ENCODE measurements at regions not wholly inside any gene's neighbourhood (a gene's known extent, or its start where the extent isn't known, plus 50 kb on each side); places are given as distances from the start of the nearest gene placed in this dataset.

DNA sequence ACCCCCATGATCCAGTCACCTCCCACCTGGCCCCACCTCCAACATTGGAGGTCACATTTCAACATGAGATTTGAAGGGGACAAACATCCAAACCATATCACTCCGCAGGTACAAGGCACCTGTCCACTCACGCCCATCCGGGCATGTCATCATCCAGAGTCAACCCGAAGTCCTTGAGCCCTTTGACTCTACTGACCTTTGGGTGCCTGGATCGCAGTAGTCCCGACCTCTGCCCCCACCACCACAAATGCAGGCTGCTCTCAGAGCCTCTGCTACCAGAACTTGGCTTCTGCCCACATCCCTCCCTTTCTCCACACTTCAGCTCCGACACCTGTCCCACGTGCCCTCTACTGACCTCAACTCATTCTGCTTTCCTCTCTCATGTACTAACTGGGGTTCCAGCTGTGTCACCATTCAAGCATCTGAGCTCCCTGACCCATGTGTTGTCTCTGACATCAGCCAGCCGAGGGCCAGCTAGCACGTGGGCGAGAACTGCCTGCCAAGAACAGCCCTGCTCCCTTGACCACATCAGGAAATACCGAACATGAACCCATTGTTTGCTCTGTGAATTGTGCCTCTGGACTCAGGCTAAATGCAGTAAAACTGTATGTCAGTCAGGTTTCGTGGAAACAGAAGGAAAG, 498.3 kb upstream of the SULF2 start:
- TF ChIP-seq, protein P1, sequence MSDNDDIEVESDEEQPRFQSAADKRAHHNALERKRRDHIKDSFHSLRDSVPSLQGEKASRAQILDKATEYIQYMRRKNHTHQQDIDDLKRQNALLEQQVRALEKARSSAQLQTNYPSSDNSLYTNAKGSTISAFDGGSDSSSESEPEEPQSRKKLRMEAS (IDR thresholded peaks at IDR 0.05), result peak; percentile 48; the same call in 1 of the 2 replicates
- TF ChIP-seq, protein P2, sequence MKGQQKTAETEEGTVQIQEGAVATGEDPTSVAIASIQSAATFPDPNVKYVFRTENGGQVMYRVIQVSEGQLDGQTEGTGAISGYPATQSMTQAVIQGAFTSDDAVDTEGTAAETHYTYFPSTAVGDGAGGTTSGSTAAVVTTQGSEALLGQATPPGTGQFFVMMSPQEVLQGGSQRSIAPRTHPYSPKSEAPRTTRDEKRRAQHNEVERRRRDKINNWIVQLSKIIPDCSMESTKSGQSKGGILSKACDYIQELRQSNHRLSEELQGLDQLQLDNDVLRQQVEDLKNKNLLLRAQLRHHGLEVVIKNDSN (IDR thresholded peaks at IDR 0.05), result no peak
- no peak for TF ChIP-seq TCF12 (IDR thresholded peaks at IDR 0.05; ENCODE audit: low read depth)
- TF ChIP-seq RAD21 (IDR thresholded peaks at IDR 0.05; ENCODE audit: low read depth), result no peak

DNA sequence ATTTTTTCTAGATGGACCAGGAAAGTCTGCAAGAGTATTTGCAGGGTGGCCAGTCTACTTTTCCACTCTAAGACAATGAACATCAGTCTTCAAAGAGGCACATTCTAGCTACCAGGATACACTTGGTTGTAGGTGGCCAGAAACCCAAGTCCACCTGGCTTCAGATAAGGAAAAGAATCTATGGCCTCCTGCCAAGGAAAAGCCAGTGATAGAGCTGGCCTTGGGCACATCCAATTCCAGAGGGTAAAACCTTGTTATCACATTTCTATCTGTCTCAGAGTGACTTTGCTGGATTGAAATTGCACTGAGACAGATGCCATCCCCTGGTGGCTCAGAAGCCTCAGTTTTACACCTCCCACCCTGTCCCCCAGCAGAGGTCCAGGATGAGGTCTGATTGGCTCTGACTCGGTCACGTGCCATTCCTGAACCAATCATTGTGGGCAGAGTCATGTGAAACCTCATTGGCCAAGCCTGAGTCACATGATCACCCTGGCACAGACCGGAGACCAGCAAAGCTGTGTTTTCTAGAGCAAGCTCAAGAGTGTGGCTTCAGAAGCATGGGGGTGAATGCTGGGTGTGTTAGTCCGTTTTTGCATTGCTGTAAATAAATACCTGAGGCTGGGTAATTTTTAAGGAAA, 497.4 kb upstream of the SULF2 start:
- no peak for TF ChIP-seq TEAD4 (IDR thresholded peaks at IDR 0.05)
- TF ChIP-seq, protein P2 (IDR thresholded peaks at IDR 0.05), result peak; percentile 80

DNA sequence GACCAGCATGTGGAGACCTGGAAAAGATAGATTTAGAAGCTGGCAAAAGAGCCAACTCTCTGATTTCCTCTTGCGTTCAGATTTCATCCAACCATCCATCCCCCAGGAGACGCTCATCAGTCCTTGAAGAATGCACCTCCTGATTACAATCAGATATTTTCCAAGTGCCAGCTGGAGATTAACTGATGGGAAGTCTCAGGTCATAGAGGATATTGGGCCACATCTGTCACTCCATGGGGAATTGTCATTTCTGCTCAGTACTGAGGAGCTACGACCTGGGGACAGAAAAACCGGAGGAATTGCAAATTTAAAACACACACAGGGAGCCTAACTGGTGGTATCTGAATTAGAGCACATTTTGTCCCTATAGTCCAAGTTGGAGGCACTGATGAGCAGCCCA, 496.2 kb upstream of the SULF2 start:
- TF ChIP-seq, protein P1 (IDR thresholded peaks at IDR 0.05), result no peak
- no peak for TF ChIP-seq ZBTB7A (IDR thresholded peaks at IDR 0.05; ENCODE audit: low read depth)
- no peak for TF ChIP-seq EP300 (IDR thresholded peaks at IDR 0.05; ENCODE audit: borderline replicate concordance)
- no peak for TF ChIP-seq RAD21 (IDR thresholded peaks at IDR 0.05; ENCODE audit: low read depth)
- no peak for TF ChIP-seq EGR1 (IDR thresholded peaks at IDR 0.05)
- no peak for TF ChIP-seq FOXM1 (IDR thresholded peaks at IDR 0.05; ENCODE audit: borderline replicate concordance, low read depth)
- TF ChIP-seq, protein P2 (IDR thresholded peaks at IDR 0.05), result no peak

DNA sequence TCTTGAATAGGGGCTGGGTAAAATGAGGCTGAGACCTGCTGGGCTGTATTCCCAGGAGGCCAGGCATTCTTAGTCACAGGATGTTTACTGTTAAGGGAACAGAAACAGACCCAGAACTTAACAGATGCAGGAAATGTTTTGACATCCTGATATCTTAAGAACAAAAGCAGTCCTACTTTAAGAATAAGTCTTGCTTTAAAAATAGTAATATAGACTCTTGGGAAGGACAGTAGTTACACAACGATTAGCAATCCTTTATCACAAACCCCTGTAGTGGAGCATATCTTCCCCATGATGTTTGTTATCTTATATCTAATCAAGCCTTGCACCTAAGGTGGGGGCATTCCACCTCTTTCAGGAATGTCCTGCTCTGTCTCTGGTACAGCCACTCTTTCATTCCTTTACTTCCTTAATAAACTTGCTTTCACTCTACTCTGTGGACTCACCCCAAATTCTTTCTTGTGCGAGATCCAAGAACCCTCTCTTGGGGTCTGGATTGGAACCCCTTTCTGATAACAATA, 493.7 kb upstream of the SULF2 start:
- TF ChIP-seq EP300 (IDR thresholded peaks at IDR 0.05; ENCODE audit: borderline replicate concordance) (no peak), ZBTB7A (IDR thresholded peaks at IDR 0.05; ENCODE audit: low read depth) (no peak), FOXM1 (IDR thresholded peaks at IDR 0.05; ENCODE audit: borderline replicate concordance, low read depth) (no peak), YY1 (IDR thresholded peaks at IDR 0.05; ENCODE audit: low read depth) (no peak), CEBPB (IDR thresholded peaks at IDR 0.05) (no peak), EGR1 (IDR thresholded peaks at IDR 0.05) (no peak), TEAD4 (IDR thresholded peaks at IDR 0.05) (no peak), CREB1 (IDR thresholded peaks at IDR 0.05; ENCODE audit: low read depth) (no peak), TAF1 (IDR thresholded peaks at IDR 0.05; ENCODE audit: low read depth) (no peak), RAD21 (IDR thresholded peaks at IDR 0.05; ENCODE audit: low read depth) (no peak), NFIC (IDR thresholded peaks at IDR 0.05) (no peak), TCF12 (IDR thresholded peaks at IDR 0.05; ENCODE audit: low read depth) (no peak)
- TF ChIP-seq, protein P1 (IDR thresholded peaks at IDR 0.05), result no peak
- TF ChIP-seq, protein P3, sequence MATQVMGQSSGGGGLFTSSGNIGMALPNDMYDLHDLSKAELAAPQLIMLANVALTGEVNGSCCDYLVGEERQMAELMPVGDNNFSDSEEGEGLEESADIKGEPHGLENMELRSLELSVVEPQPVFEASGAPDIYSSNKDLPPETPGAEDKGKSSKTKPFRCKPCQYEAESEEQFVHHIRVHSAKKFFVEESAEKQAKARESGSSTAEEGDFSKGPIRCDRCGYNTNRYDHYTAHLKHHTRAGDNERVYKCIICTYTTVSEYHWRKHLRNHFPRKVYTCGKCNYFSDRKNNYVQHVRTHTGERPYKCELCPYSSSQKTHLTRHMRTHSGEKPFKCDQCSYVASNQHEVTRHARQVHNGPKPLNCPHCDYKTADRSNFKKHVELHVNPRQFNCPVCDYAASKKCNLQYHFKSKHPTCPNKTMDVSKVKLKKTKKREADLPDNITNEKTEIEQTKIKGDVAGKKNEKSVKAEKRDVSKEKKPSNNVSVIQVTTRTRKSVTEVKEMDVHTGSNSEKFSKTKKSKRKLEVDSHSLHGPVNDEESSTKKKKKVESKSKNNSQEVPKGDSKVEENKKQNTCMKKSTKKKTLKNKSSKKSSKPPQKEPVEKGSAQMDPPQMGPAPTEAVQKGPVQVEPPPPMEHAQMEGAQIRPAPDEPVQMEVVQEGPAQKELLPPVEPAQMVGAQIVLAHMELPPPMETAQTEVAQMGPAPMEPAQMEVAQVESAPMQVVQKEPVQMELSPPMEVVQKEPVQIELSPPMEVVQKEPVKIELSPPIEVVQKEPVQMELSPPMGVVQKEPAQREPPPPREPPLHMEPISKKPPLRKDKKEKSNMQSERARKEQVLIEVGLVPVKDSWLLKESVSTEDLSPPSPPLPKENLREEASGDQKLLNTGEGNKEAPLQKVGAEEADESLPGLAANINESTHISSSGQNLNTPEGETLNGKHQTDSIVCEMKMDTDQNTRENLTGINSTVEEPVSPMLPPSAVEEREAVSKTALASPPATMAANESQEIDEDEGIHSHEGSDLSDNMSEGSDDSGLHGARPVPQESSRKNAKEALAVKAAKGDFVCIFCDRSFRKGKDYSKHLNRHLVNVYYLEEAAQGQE (IDR thresholded peaks at IDR 0.05; ENCODE audit: low read depth), result no peak
- TF ChIP-seq, protein P2 (IDR thresholded peaks at IDR 0.05), result no peak

DNA sequence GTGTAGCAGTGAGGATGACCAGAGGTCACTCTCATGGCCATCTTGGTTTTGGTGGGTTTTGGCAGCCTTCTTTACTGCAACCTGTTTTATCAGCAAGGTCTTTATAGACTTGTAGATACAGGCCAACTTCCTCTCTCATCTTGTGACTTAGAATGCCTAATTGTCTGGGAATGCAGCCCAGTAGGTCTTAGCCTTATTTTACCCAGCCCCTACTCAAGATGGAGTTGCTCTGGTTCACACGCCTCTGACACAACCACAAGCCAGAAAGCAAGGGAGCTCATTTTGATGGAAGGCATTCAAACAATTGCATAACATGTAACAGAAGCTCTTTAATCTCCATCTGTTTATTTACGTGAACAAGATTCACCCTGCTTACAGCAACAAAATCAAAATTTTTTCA, 492.0 kb upstream of the SULF2 start:
- no peak for TF ChIP-seq FOXM1 (IDR thresholded peaks at IDR 0.05; ENCODE audit: borderline replicate concordance, low read depth)
- TF ChIP-seq CEBPB (IDR thresholded peaks at IDR 0.05), result no peak
- no peak for TF ChIP-seq EP300 (IDR thresholded peaks at IDR 0.05; ENCODE audit: borderline replicate concordance)
- TF ChIP-seq TCF12 (IDR thresholded peaks at IDR 0.05; ENCODE audit: low read depth), result no peak
- TF ChIP-seq, protein P1 (IDR thresholded peaks at IDR 0.05), result no peak
- TF ChIP-seq, protein P2 (IDR thresholded peaks at IDR 0.05), result no peak
- TF ChIP-seq EGR1 (IDR thresholded peaks at IDR 0.05), result no peak
- TF ChIP-seq ZBTB7A (IDR thresholded peaks at IDR 0.05; ENCODE audit: low read depth), result no peak
- no peak for TF ChIP-seq NFIC (IDR thresholded peaks at IDR 0.05)
- no peak for TF ChIP-seq TAF1 (IDR thresholded peaks at IDR 0.05; ENCODE audit: low read depth)
- TF ChIP-seq RAD21 (IDR thresholded peaks at IDR 0.05; ENCODE audit: low read depth), result no peak
- TF ChIP-seq YY1 (IDR thresholded peaks at IDR 0.05; ENCODE audit: low read depth), result no peak
- no peak for TF ChIP-seq TEAD4 (IDR thresholded peaks at IDR 0.05)
- TF ChIP-seq CREB1 (IDR thresholded peaks at IDR 0.05; ENCODE audit: low read depth), result no peak
- TF ChIP-seq, protein P3 (IDR thresholded peaks at IDR 0.05; ENCODE audit: low read depth), result no peak

Data from Ishikawa (cell line).